ENCODE measurements at regions not wholly inside any gene's neighbourhood (a gene's known extent, or its start where the extent isn't known, plus 50 kb on each side); places are given as distances from the start of the nearest gene placed in this dataset.

GRCh38 chr7:70953796-70954195, 178.1 kb upstream of the GALNT17 start:
- no peak overlapping the region for H3K4me3 Mint-ChIP-seq
- no peak for DNase-seq
- no peaks in the 10 kb centered on the region for H3K4me1 Mint-ChIP-seq
- no peak overlapping the region for H3K27ac Mint-ChIP-seq
- no peaks in the 10 kb centered on the region for H3K27me3 Mint-ChIP-seq
- no peak for ATAC-seq (ENCODE audit: low read depth in 2 of 2)
- H3K9me3 Mint-ChIP-seq = peaks cover 3 to 12% (median 8%) of the 10 kb centered on the region in 7 donors
- no peaks in the 10 kb centered on the region for H3K36me3 Mint-ChIP-seq

DNA sequence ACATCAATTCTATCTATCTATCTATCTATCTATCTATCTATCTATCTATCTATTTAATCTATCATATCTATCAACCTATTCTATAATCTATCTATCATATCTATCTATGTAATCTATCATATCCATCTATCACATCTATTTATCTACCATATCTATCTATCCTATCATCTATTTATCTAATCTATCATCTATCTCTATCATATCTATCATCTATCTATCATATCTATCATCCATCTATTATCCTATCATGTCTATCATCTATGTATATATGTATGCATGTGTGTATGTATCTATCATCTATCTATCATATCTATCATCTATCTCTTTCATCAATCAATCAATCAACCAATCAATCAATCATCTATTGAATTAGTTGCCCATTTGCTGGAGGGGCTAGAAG, 159.3 kb upstream of the GALNT17 start:
- no peaks in the 10 kb centered on the region for H3K27me3 Mint-ChIP-seq
- H3K9me3 Mint-ChIP-seq = peaks cover 5 to 28% (median 7%) of the 10 kb centered on the region in 7 donors
- H3K4me1 Mint-ChIP-seq = no peaks in the 10 kb centered on the region
- H3K27ac Mint-ChIP-seq = no peak overlapping the region
- no peak for ATAC-seq (ENCODE audit: low read depth in 2 of 2)
- no peak for DNase-seq
- no peak overlapping the region for H3K4me3 Mint-ChIP-seq
- no peaks in the 10 kb centered on the region for H3K36me3 Mint-ChIP-seq

- Mint-ChIP-seq H3K36me3 (no peaks in the 10 kb centered on the region), H3K27ac (no peak overlapping the region), H3K27me3 (no peaks in the 10 kb centered on the region), H3K9me3 (peaks cover 3 to 24% (median 5%) of the 10 kb centered on the region in 7 donors), H3K4me1 (no peaks in the 10 kb centered on the region), H3K4me3 (no peak overlapping the region)
- DNase-seq = no peak
- ATAC-seq (ENCODE audit: low read depth in 2 of 2) = no peak
Observed at GRCh38 chr7:70975754-70976153, 156.2 kb upstream of the GALNT17 start.

DNA sequence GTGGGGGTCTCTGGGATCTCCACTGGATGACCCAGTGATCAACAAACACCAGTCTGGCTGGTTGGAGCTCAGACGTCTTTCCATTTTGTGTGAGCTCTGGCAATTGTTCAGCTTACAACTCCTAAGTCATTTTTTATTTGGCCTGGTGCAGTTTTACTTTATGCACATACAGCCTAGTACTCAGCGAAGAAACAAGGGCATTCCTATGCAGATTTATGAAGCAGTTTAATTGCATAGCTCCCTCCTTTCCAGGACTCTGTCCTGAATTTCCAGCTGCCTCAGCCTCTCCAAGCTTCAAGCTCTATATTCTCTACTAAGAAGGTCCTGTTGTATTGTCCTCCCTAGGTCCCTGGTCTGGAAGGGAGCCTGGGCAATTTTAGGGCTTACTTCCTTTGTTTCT, 145.6 kb upstream of the GALNT17 start:
- ATAC-seq (ENCODE audit: low read depth in 2 of 2) = no peak
- Mint-ChIP-seq H3K27ac (no peak overlapping the region), H3K27me3 (no peaks in the 10 kb centered on the region), H3K4me1 (no peaks in the 10 kb centered on the region), H3K9me3 (peaks cover 0 to 16% (median 4%) of the 10 kb centered on the region in 7 donors), H3K36me3 (no peaks in the 10 kb centered on the region), H3K4me3 (no peak overlapping the region)
- no peak for DNase-seq

- peaks cover 0 to 21% (median 3%) of the 10 kb centered on the region in 7 donors for H3K9me3 Mint-ChIP-seq
- H3K36me3 Mint-ChIP-seq = no peaks in the 10 kb centered on the region
Observed at GRCh38 chr7:70994176-70994575, 137.8 kb upstream of the GALNT17 start.

DNA sequence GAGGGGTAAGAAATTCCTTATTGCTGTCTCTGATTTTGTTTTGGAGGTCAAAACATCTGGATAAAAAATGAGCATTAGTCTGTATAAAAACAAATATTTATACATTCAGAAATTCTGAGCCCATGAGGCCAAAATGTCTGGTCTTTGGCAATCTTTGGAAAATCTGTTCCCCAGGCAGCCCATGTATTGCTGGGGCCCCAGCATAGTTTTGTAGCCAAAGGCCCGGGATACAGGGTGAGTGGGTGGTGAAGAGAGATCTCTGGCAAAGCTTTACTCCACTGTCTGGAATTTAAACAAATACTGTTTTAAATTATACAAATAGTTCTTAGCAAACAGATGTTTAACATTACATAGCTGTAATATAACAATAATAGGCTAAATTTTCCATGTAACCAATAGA, 134.7 kb upstream of the GALNT17 start:
- Mint-ChIP-seq H3K36me3 (no peaks in the 10 kb centered on the region), H3K4me1 (no peaks in the 10 kb centered on the region), H3K9me3 (peaks cover 0 to 18% (median 8%) of the 10 kb centered on the region in 7 donors), H3K27ac (no peak overlapping the region), H3K27me3 (no peaks in the 10 kb centered on the region), H3K4me3 (no peak overlapping the region)
- no peak for DNase-seq
- ATAC-seq (ENCODE audit: low read depth in 2 of 2) = no peak

More at GRCh38 chr7:70994176-70994575, 137.8 kb upstream of the GALNT17 start:
- no peak overlapping the region for H3K27ac Mint-ChIP-seq
- ATAC-seq (ENCODE audit: low read depth in 2 of 2) (no peak), DNase-seq (no peak)
- H3K27me3 Mint-ChIP-seq = no peaks in the 10 kb centered on the region
- H3K4me1 Mint-ChIP-seq = no peaks in the 10 kb centered on the region
- no peak overlapping the region for H3K4me3 Mint-ChIP-seq

DNA sequence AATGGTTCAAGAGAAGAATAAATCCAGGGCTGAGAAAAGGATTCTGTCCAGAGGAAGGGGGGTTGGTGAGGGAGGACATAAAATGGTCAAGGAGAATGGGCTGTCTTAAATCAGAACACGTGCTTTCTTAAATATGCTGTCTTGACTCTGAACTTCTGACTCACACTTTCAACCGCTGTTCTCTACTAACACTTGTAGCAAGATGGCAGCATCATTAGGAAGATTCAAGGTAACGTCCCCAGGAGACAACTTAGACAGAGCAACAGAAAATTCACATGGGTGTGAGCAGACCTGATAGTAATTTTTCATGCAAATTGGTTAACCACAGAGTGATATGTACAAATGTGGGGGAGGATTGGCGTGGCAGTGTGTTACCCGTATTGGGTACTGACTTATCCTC, 126.8 kb upstream of the GALNT17 start:
- ATAC-seq (ENCODE audit: low read depth in 2 of 2) (no peak), DNase-seq (no peak)
- peaks cover 4 to 34% (median 10%) of the 10 kb centered on the region in 7 donors for H3K9me3 Mint-ChIP-seq
- H3K27ac Mint-ChIP-seq = peak overlapping the region in 1 of 6 donors; percentile 5
- peaks cover 0 to 5% (median 0%) of the 10 kb centered on the region in 3 donors for H3K27me3 Mint-ChIP-seq
- no peaks in the 10 kb centered on the region for H3K4me1 Mint-ChIP-seq
- no peaks in the 10 kb centered on the region for H3K36me3 Mint-ChIP-seq
- H3K4me3 Mint-ChIP-seq = no peak overlapping the region

GRCh38 chr7:71009636-71010035, 122.3 kb upstream of the GALNT17 start:
- no peaks in the 10 kb centered on the region for H3K4me1 Mint-ChIP-seq
- peaks cover 0 to 5% (median 0%) of the 10 kb centered on the region in 3 donors for H3K27me3 Mint-ChIP-seq
- peaks cover 4 to 24% (median 12%) of the 10 kb centered on the region in 7 donors for H3K9me3 Mint-ChIP-seq
- no peak for DNase-seq
- H3K4me3 Mint-ChIP-seq = no peak overlapping the region
- H3K36me3 Mint-ChIP-seq = no peaks in the 10 kb centered on the region
- ATAC-seq (ENCODE audit: low read depth in 2 of 2) = no peak
- no peak overlapping the region for H3K27ac Mint-ChIP-seq

GRCh38 chr7:71015252-71015900, 116.6 kb upstream of the GALNT17 start:
- no peaks in the 10 kb centered on the region for H3K27me3 Mint-ChIP-seq
- peaks cover 7 to 21% (median 17%) of the 10 kb centered on the region in 7 donors for H3K9me3 Mint-ChIP-seq
- DNase-seq (no peak), ATAC-seq (ENCODE audit: low read depth in 2 of 2) (no peak)
- H3K27ac Mint-ChIP-seq = peak overlapping the region in 1 of 6 donors; percentile 0
- no peak overlapping the region for H3K4me3 Mint-ChIP-seq
- no peaks in the 10 kb centered on the region for H3K4me1 Mint-ChIP-seq
- peaks cover 0 to 8% of the 10 kb centered on the region in 2 donors for H3K36me3 Mint-ChIP-seq

DNA sequence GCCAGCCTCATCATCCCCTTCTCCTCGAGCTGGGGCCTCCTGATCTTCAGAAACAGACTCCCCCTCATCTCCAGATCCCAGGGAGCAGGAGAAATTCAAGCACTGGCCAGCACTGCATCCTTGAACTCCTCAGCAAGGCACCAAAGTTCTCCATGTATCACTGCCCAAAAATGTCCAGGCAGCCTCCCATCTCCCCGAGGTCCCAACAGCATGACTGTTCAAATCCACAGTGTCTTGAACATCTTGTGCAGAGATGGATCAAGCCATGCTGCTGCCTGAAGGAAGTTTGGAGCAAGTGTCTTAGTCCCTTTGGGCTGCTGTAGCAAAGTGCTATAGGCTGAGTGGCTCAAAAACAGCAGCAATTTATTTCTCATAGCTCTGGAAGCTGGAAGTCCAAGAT, 115.5 kb upstream of the GALNT17 start:
- peaks cover 0 to 8% of the 10 kb centered on the region in 2 donors for H3K36me3 Mint-ChIP-seq
- DNase-seq (no peak), ATAC-seq (ENCODE audit: low read depth in 2 of 2) (no peak)
- H3K9me3 Mint-ChIP-seq = peaks cover 7 to 26% (median 15%) of the 10 kb centered on the region in 7 donors
- H3K4me3 Mint-ChIP-seq = no peak overlapping the region
- no peaks in the 10 kb centered on the region for H3K27me3 Mint-ChIP-seq
- peak overlapping the region in 1 of 6 donors; percentile 7 for H3K27ac Mint-ChIP-seq
- no peaks in the 10 kb centered on the region for H3K4me1 Mint-ChIP-seq

DNA sequence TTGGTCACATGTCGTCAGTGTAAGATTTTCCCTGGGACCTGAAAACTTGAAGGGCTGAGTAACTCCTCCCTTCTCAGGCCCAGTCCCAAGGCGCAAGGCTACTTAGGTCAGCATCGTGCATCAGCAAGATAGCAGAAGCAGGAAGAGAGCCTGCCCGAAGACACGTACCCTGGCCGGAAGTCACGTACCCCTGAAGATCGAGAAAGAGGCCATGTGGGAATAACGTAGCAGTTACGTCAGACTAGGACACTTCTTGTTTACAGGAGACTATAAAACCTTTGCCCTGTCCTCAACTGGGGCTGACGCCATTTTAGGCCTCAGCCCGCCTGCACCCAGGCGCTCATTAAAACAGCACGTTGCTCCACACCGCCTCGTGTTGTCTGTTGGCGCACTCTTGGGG, 114.3 kb upstream of the GALNT17 start:
- no peak overlapping the region for H3K27ac Mint-ChIP-seq
- no peak overlapping the region for H3K4me3 Mint-ChIP-seq
- DNase-seq (no peak), ATAC-seq (ENCODE audit: low read depth in 2 of 2) (no peak)
- H3K9me3 Mint-ChIP-seq = peaks cover 7 to 32% (median 15%) of the 10 kb centered on the region in 7 donors
- peaks cover 0 to 8% of the 10 kb centered on the region in 2 donors for H3K36me3 Mint-ChIP-seq
- no peaks in the 10 kb centered on the region for H3K4me1 Mint-ChIP-seq
- no peaks in the 10 kb centered on the region for H3K27me3 Mint-ChIP-seq

GRCh38 chr7:71019706-71020105, 112.2 kb upstream of the GALNT17 start:
- no peak overlapping the region for H3K4me3 Mint-ChIP-seq
- ATAC-seq (ENCODE audit: low read depth in 2 of 2) = no peak
- no peak overlapping the region for H3K27ac Mint-ChIP-seq
- peaks cover 10 to 26% (median 16%) of the 10 kb centered on the region in 7 donors for H3K9me3 Mint-ChIP-seq
- peaks cover 0 to 8% of the 10 kb centered on the region in 2 donors for H3K36me3 Mint-ChIP-seq
- H3K4me1 Mint-ChIP-seq = no peaks in the 10 kb centered on the region
- no peaks in the 10 kb centered on the region for H3K27me3 Mint-ChIP-seq
- DNase-seq = no peak

DNA sequence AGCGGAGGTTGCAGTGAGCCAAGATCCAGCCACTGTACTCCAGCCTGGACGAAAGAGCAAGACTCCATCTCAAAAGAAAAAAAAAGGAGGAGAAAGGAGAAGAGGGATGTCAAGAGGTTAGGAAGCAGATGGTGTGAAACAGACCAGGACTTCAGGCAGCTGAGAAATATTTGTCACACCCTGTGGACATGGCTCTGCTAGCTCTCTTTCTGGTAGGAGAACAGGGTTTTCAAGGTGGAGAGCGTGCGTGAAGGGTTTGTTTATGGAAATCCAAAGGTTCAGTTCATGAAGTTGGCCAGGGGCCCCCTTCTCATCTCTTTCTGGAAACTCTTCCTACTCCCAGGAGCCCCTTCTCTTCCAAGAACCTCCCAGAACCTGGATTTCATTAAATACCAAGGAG, 110.8 kb upstream of the GALNT17 start:
- Mint-ChIP-seq H3K4me1 (no peaks in the 10 kb centered on the region), H3K4me3 (no peak overlapping the region), H3K9me3 (peaks cover 4 to 27% (median 17%) of the 10 kb centered on the region in 7 donors), H3K27ac (no peak overlapping the region), H3K36me3 (no peaks in the 10 kb centered on the region), H3K27me3 (no peaks in the 10 kb centered on the region)
- no peak for DNase-seq
- no peak for ATAC-seq (ENCODE audit: low read depth in 2 of 2)

GRCh38 chr7:71026680-71027079, 105.3 kb upstream of the GALNT17 start:
- Mint-ChIP-seq H3K36me3 (no peaks in the 10 kb centered on the region), H3K4me3 (no peak overlapping the region), H3K27me3 (no peaks in the 10 kb centered on the region), H3K27ac (no peak overlapping the region), H3K9me3 (peaks cover 2 to 29% (median 9%) of the 10 kb centered on the region in 7 donors), H3K4me1 (no peaks in the 10 kb centered on the region)
- no peak for DNase-seq
- no peak for ATAC-seq (ENCODE audit: low read depth in 2 of 2)
